ENCODE measurements at regions not wholly inside any gene's neighbourhood (a gene's known extent, or its start where the extent isn't known, plus 50 kb on each side); places are given as distances from the start of the nearest gene placed in this dataset.

- no peak for ATAC-seq (ENCODE audit: low FRiP score)
Observed at GRCh38 chr6:137277971-137278637, 58.9 kb upstream of the IFNGR1 start.

GRCh38 chr6:137272403-137272802, 53.2 kb upstream of the IFNGR1 start:
- ATAC-seq (ENCODE audit: low FRiP score): no peak
- no peak for DNase-seq (ENCODE audit: low spot score)

More at GRCh38 chr6:137277971-137278637, 58.9 kb upstream of the IFNGR1 start:
- TF ChIP-seq, protein P1, sequence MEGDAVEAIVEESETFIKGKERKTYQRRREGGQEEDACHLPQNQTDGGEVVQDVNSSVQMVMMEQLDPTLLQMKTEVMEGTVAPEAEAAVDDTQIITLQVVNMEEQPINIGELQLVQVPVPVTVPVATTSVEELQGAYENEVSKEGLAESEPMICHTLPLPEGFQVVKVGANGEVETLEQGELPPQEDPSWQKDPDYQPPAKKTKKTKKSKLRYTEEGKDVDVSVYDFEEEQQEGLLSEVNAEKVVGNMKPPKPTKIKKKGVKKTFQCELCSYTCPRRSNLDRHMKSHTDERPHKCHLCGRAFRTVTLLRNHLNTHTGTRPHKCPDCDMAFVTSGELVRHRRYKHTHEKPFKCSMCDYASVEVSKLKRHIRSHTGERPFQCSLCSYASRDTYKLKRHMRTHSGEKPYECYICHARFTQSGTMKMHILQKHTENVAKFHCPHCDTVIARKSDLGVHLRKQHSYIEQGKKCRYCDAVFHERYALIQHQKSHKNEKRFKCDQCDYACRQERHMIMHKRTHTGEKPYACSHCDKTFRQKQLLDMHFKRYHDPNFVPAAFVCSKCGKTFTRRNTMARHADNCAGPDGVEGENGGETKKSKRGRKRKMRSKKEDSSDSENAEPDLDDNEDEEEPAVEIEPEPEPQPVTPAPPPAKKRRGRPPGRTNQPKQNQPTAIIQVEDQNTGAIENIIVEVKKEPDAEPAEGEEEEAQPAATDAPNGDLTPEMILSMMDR (IDR thresholded peaks at IDR 0.05): no peak
- no peak for DNase-seq (ENCODE audit: low spot score)

GRCh38 chr6:137271245-137272183, 52.3 kb upstream of the IFNGR1 start:
- DNase-seq (ENCODE audit: low spot score): no peak
- TF ChIP-seq, protein P1 (IDR thresholded peaks at IDR 0.05): peak in 2 of 3 donors; percentile 25 to 84
- no peak for ATAC-seq (ENCODE audit: low FRiP score)

More at GRCh38 chr6:137272403-137272802, 53.2 kb upstream of the IFNGR1 start:
- TF ChIP-seq, protein P1 (IDR thresholded peaks at IDR 0.05): no peak

DNA sequence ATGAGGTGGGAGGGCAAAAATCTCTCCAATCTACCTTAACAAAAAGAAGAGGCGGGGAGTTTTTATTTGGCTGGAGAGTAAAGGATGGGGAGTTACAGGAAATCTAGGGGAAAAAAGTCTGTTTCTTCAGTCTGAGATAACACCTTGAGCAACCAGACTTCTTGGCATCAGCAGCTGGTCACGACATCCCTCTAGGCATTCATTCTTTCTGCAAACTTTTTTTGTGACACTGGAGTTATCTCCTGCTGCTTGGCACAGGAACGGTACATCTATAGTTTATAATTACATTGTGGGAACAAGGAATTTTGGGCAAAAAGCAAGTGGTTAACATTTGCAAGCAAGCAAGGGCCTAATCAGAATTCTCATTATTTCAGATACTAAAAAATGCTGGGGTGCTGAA, 50.6 kb upstream of the IFNGR1 start:
- DNase-seq (ENCODE audit: low spot score) (no peak), ATAC-seq (ENCODE audit: low FRiP score) (no peak)
- TF ChIP-seq, protein P1 (IDR thresholded peaks at IDR 0.05): no peak

DNA sequence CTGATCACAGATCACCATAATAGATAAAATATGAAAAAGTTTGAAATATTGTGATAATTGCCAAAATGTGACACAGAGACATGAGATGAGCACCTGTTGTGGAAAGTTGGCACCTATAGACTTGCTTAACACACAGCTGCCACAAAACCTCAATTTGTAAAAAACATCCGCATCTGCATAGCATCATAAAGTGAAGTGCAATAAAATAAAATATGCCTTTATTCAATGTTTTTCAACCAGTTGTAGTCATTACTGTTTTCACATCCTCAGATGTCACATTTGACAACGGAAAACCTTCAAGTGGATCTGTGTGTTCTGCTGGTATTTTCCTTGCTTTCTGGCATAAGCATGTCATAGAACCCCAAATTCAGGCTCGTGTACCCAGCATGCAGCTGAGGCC, 50.2 kb upstream of the IFNGR1 start:
- no peak for ATAC-seq (ENCODE audit: low FRiP score)
- TF ChIP-seq, protein P1 (IDR thresholded peaks at IDR 0.05): no peak
- no peak for DNase-seq (ENCODE audit: low spot score)

Measured in omental fat pad (tissue), 3 donors.